Mesenchymal stem cell (in vitro differentiated cells and primary cell): ENCODE measurements at regions not wholly inside any gene's neighbourhood (a gene's known extent, or its start where the extent isn't known, plus 50 kb on each side); places are given as distances from the start of the nearest gene placed in this dataset.
A peak's percentile ranks its signal among the peaks of the same experiment; 100 is the strongest.

ENCODE experiments used
- DNase-seq: peaks from one replicate; pipeline ENCODE4 v3.0.0-alpha.2; 2013
- H2AFZ ChIP-seq: one replicate; pipeline ENCODE4 v1.6.1; 2013; ENCODE audit warnings: low read depth, mild to moderate bottlenecking, control low read depth, inconsistent platforms, low read length, moderate library complexity
- H2AK5ac ChIP-seq: 2 replicates; pipeline ENCODE4 v1.6.1; 2013; ENCODE audit warnings: low read length, moderate library complexity, mild to moderate bottlenecking, inconsistent platforms; ENCODE audit not compliant: severe bottlenecking
- H2BK120ac ChIP-seq: one replicate; pipeline ENCODE4 v1.6.1; 2013; ENCODE audit warnings: low read depth, mild to moderate bottlenecking, inconsistent platforms, low read length, moderate library complexity
- H2BK12ac ChIP-seq, 2 experiments: one replicate each; pipeline ENCODE4 v1.6.1; 2013; ENCODE audit warnings: inconsistent platforms in 2 of 2, low read length in 2 of 2, mild to moderate bottlenecking in 2 of 2, moderate library complexity in 2 of 2, control low read depth in 1 of 2
- H2BK15ac ChIP-seq: one replicate; pipeline ENCODE4 v1.6.1; 2013; ENCODE audit warnings: mild to moderate bottlenecking, low read depth, inconsistent platforms; ENCODE audit not compliant: poor library complexity, severe bottlenecking
- H2BK5ac ChIP-seq: 2 replicates; pipeline ENCODE4 v1.6.1; 2013; ENCODE audit warnings: low read depth, mild to moderate bottlenecking, low read length, control low read depth, inconsistent platforms; ENCODE audit not compliant: poor library complexity, severe bottlenecking
- H3K14ac ChIP-seq, 2 experiments: one replicate each; pipeline ENCODE4 v1.6.1; 2013; ENCODE audit warnings: inconsistent platforms in 2 of 2, low read length in 2 of 2, control low read depth in 1 of 2, mild to moderate bottlenecking in 1 of 2, moderate library complexity in 1 of 2
- H3K18ac ChIP-seq, 2 experiments: one replicate each; pipeline ENCODE4 v1.6.1; 2013; ENCODE audit warnings: inconsistent platforms in 2 of 2, low read length in 2 of 2, control low read depth in 1 of 2, low read depth in 1 of 2, mild to moderate bottlenecking in 1 of 2
- H3K23ac ChIP-seq, 2 experiments: one replicate each; pipeline ENCODE4 v1.6.1; 2013; ENCODE audit warnings: inconsistent platforms in 2 of 2, low read length in 2 of 2, mild to moderate bottlenecking in 2 of 2, moderate library complexity in 2 of 2, control low read depth in 1 of 2
- H3K27ac ChIP-seq: 2 replicates; pipeline ENCODE4 v1.5.1; 2013; ENCODE audit warnings: mild to moderate bottlenecking, moderate library complexity, low read length, control low read depth, inconsistent platforms; ENCODE audit not compliant: poor library complexity, severe bottlenecking
- H3K27me3 ChIP-seq, 2 experiments: 2 replicates each; pipeline versions ENCODE4 v1.6.1 to v1.7.0; 2013; ENCODE audit warnings: low read length in 2 of 2, mild to moderate bottlenecking in 2 of 2, moderate library complexity in 2 of 2, control low read depth in 1 of 2, inconsistent platforms in 1 of 2; ENCODE audit not compliant: control insufficient read depth in 1 of 2, insufficient read depth in 1 of 2
- H3K36me3 ChIP-seq, 2 experiments: 2 replicates each; pipeline versions ENCODE4 v1.6.1 to v1.7.0; 2013; ENCODE audit warnings: low read length in 2 of 2, control low read depth in 1 of 2, inconsistent platforms in 1 of 2, low read depth in 1 of 2, mild to moderate bottlenecking in 1 of 2; ENCODE audit not compliant: insufficient read depth in 2 of 2, control insufficient read depth in 1 of 2
- H3K4ac ChIP-seq, 2 experiments: one replicate each; pipeline ENCODE4 v1.6.1; 2013; ENCODE audit warnings: inconsistent platforms in 2 of 2, low read length in 2 of 2, mild to moderate bottlenecking in 2 of 2, moderate library complexity in 2 of 2, control low read depth in 1 of 2, low read depth in 1 of 2
- H3K4me1 ChIP-seq: 2 replicates; pipeline ENCODE4 v1.6.1; 2013; ENCODE audit warnings: low read depth, low read length, control low read depth; ENCODE audit not compliant: control insufficient read depth, insufficient read depth
- H3K4me2 ChIP-seq: 2 replicates; pipeline ENCODE4 v1.6.1; 2013; ENCODE audit warnings: low read length, mild to moderate bottlenecking, inconsistent platforms; ENCODE audit not compliant: poor library complexity, severe bottlenecking
- H3K4me3 ChIP-seq, 2 experiments: 2 replicates each; pipeline versions ENCODE4 v1.5.1 to v1.7.0; 2013; ENCODE audit warnings: low read length in 2 of 2, mild to moderate bottlenecking in 2 of 2, control low read depth in 1 of 2, low read depth in 1 of 2; ENCODE audit not compliant: insufficient read depth in 1 of 2
- H3K79me1 ChIP-seq: replicated peaks from 2 replicates; pipeline ENCODE4 v1.6.1; 2013; ENCODE audit warnings: mild to moderate bottlenecking, control low read depth, low read length, inconsistent platforms; ENCODE audit not compliant: poor library complexity, severe bottlenecking
- H3K9ac ChIP-seq: 2 replicates; pipeline ENCODE4 v1.7.0; 2013; ENCODE audit warnings: mild to moderate bottlenecking, low read length, moderate library complexity
- H3K9me3 ChIP-seq: 2 replicates; pipeline ENCODE4 v1.7.0; 2013; ENCODE audit warnings: mild to moderate bottlenecking, low read length; ENCODE audit not compliant: control insufficient read depth
- H4K8ac ChIP-seq: one replicate; pipeline ENCODE4 v1.6.1; 2013; ENCODE audit warnings: inconsistent platforms, mild to moderate bottlenecking, low read length, moderate library complexity
- H4K91ac ChIP-seq: one replicate; pipeline ENCODE4 v1.6.1; 2013; ENCODE audit warnings: mild to moderate bottlenecking, low read length, inconsistent platforms
- WGBS: methylation state at CpG from one replicate; pipeline ENCODE4 v1.1.7; 2013; ENCODE audit warnings: mixed read lengths; 5-methylcytosine and 5-hydroxymethylcytosine counted together

DNA sequence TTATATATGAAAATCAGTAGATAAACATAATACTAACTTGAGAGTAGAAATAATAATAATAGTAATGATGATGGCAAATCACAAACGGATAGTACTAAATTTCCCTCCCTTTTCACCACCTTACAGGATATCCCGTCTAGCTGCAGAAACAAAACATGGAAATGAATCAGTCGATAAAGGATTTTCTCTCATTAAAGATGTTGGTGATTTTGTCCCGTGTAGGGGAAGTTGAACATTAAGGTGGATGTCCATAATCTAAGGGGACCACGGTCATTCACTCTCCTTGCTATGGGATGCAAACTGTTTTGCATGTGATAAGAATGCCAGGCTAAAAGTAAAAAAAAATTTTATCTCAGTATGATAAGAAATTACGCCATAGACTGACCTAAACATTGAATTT lies 1027.7 kb upstream of the NR2F2 start:
- Histone ChIP-seq H3K23ac (no peak overlapping the region), H4K8ac (no peak overlapping the region), H2AK5ac (no peak overlapping the region), H3K9ac (no peak overlapping the region), H3K18ac (no peak overlapping the region), H4K91ac (no peak overlapping the region), H3K4me3 (no peak overlapping the region), H2BK12ac (no peak overlapping the region), H2BK120ac (no peak overlapping the region), H2BK5ac (no peak overlapping the region), H3K4me2 (no peak overlapping the region), H3K79me1 (no peaks in the 10 kb centered on the region), H3K9me3 (peaks cover 5% of the 10 kb centered on the region), H3K4me1 (no peaks in the 10 kb centered on the region), H3K27me3 (no peaks in the 10 kb centered on the region), H2BK15ac (no peak overlapping the region), H2AFZ (no peak overlapping the region), H3K14ac (no peak overlapping the region), H3K27ac (no peak overlapping the region), H3K4ac (no peak overlapping the region), H3K36me3 (no peaks in the 10 kb centered on the region)
- 88% methylated on average over 4 of the region's 6 CpGs for WGBS
- DNase-seq = no peak

DNA sequence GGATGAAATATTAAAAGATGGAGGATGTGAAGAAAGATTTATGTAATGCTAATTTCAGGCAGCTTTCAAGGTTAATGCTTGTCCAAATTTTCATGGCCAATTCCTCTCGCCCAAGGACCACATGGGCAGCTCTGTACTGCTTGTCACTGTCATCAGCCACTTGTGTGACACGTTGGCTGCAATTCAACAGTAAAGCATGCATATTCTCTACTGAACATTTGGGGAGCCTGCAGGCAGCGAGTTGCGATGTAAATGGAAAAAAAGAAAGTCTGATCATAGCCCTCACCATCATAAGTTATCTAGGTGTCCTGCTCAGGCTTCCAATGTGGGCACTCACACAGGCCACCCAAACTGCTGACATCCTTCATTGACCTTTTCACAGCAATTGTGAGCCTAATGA lies 1026.8 kb upstream of the NR2F2 start:
- no peaks in the 10 kb centered on the region for H3K27me3 ChIP-seq
- H3K4me1 ChIP-seq = no peaks in the 10 kb centered on the region
- H4K8ac ChIP-seq = peak overlapping the region; percentile 75
- H4K91ac ChIP-seq = no peak overlapping the region
- no peak overlapping the region for H2AK5ac ChIP-seq
- no peak overlapping the region for H2BK15ac ChIP-seq
- no peaks in the 10 kb centered on the region for H3K36me3 ChIP-seq
- H2AFZ ChIP-seq = no peak overlapping the region
- no peak overlapping the region for H3K23ac ChIP-seq
- peak overlapping the region; percentile 51 to 83 for H2BK12ac ChIP-seq
- no peak for DNase-seq
- H3K4ac ChIP-seq = peak overlapping the region; percentile 24 to 82
- no peak overlapping the region for H2BK5ac ChIP-seq
- 91% methylated on average over 4 of the region's 4 CpGs for WGBS
- H3K4me3 ChIP-seq = peak overlapping the region in 1 of 2 experiments; percentile 47
- H3K9ac ChIP-seq = peak overlapping the region; percentile 80
- H2BK120ac ChIP-seq = no peak overlapping the region
- no peak overlapping the region for H3K4me2 ChIP-seq
- no peaks in the 10 kb centered on the region for H3K79me1 ChIP-seq
- peak overlapping the region; percentile 44 to 65 for H3K18ac ChIP-seq
- H3K14ac ChIP-seq = no peak overlapping the region
- H3K9me3 ChIP-seq = peaks cover 5% of the 10 kb centered on the region
- H3K27ac ChIP-seq = no peak overlapping the region

DNA sequence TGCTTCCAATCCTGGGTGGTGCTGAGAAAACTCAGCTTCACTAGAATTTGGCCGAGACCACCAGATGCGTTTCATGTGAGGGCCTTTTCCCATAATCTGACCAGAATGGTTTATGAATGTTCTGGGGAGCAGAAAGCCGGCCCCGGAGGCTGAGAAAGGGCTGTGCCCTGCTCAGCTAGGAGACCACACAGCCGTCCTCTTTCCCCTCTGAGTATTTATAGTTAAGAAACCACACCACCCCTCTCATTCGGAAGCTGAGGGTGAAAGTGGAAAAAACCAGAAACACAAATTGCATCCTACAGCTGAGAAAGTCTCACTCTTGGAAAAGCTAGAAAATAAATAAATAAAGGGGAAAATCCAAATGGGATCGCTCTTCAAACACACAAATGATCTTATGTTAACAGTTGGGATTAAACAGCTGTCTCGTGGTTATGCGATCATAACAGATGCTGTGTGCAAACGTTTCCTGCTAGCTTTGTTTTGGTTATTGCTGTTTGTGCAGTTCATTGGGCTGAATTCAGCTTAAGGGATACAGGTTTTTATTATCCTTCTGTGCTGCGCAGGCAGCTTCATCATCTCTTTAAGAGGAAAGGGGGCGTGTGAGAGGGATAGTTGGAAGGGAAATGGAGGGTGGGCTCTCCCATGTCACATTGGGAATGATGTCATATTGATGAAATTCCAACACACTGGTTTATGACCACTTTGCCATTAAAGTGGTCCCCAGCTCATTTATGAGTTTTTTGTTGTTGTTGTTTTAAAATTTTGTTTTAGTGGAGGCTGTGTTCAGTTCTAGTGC lies 1026.2 kb upstream of the NR2F2 start:
- no peak overlapping the region for H2BK15ac ChIP-seq
- peak overlapping the region; percentile 81 for H2AK5ac ChIP-seq
- H4K91ac ChIP-seq = no peak overlapping the region
- H2BK5ac ChIP-seq = no peak overlapping the region
- no peak overlapping the region for H2BK120ac ChIP-seq
- H3K79me1 ChIP-seq = no peaks in the 10 kb centered on the region
- DNase-seq = peak; percentile 90
- 32% methylated on average over 8 of the region's 12 CpGs for WGBS
- H2BK12ac ChIP-seq = peak overlapping the region; percentile 76 to 89
- H3K27ac ChIP-seq = no peak overlapping the region
- H3K9me3 ChIP-seq = peaks cover 5% of the 10 kb centered on the region
- H3K4me2 ChIP-seq = no peak overlapping the region
- H3K14ac ChIP-seq = no peak overlapping the region
- no peaks in the 10 kb centered on the region for H3K27me3 ChIP-seq
- peak overlapping the region; percentile 44 to 84 for H3K18ac ChIP-seq
- H3K4me1 ChIP-seq = no peaks in the 10 kb centered on the region
- peak overlapping the region; percentile 24 to 82 for H3K4ac ChIP-seq
- no peak overlapping the region for H2AFZ ChIP-seq
- no peaks in the 10 kb centered on the region for H3K36me3 ChIP-seq
- peak overlapping the region; percentile 85 for H4K8ac ChIP-seq
- peak overlapping the region; percentile 80 for H3K9ac ChIP-seq
- peak overlapping the region in 1 of 2 experiments; percentile 47 for H3K4me3 ChIP-seq
- H3K23ac ChIP-seq = no peak overlapping the region

DNA sequence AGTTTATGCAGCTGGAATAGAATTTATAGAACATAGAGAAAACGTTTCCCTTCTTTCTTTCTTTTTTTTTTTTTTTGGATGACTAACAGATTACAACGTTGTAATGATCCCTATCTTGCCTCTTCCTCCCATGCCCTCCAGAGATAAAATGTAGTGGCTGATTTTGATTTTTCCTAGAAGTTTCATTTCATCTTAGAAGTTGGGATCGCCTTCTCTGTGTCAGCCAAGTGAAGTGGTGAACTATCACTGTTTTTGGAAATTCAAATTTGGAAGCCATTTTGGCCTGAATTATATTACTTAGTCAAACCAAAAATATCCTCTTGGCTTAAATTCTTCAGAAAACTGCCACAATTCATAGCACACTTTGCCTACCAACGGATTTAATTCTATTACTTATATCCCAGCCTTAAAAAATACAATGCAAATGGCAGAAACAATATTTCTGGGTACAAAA lies 1025.5 kb upstream of the NR2F2 start:
- Histone ChIP-seq H3K23ac (no peak overlapping the region), H3K18ac (peak overlapping the region in 1 of 2 experiments; percentile 72), H2BK120ac (no peak overlapping the region), H2AFZ (no peak overlapping the region), H2AK5ac (no peak overlapping the region), H3K36me3 (no peaks in the 10 kb centered on the region), H2BK5ac (no peak overlapping the region), H3K27ac (no peak overlapping the region), H3K27me3 (no peaks in the 10 kb centered on the region), H4K91ac (no peak overlapping the region), H3K4me1 (no peaks in the 10 kb centered on the region), H3K9me3 (peaks cover 5% of the 10 kb centered on the region), H3K4me3 (peak overlapping the region in 1 of 2 experiments; percentile 47), H3K79me1 (no peaks in the 10 kb centered on the region), H3K4ac (peak overlapping the region in 1 of 2 experiments; percentile 82), H3K14ac (no peak overlapping the region), H3K9ac (peak overlapping the region; percentile 80), H3K4me2 (no peak overlapping the region), H2BK12ac (no peak overlapping the region), H4K8ac (no peak overlapping the region), H2BK15ac (no peak overlapping the region)
- 100% methylated on average over 1 of the region's 4 CpGs for WGBS
- no peak for DNase-seq
